Suprapubic skin (tissue), 4 donors: ENCODE measurements at regions not wholly inside any gene's neighbourhood (a gene's known extent, or its start where the extent isn't known, plus 50 kb on each side); places are given as distances from the start of the nearest gene placed in this dataset.

Experiments used
- CTCF ChIP-seq, 2 donors: fragments of 200-600 bp in 1 of 2; fragments of 450-650 bp in 1 of 2; sonication (generic) in 1 of 2; IDR thresholded peaks; one replicate each; pipeline ENCODE4 v1.5.1; 2016 to 2019; ENCODE audit warnings: antibody characterized with exemption in 2 of 2, mild to moderate bottlenecking in 1 of 2, moderate library complexity in 1 of 2
- EP300 ChIP-seq: sonication (generic); formaldehyde crosslinking; IDR thresholded peaks from one replicate; pipeline ENCODE4 v1.6.1; 2017; ENCODE audit warnings: antibody characterized with exemption
- POLR2A ChIP-seq, 2 donors: fragments of 450-650 bp; IDR thresholded peaks; one replicate each; pipeline ENCODE4 v1.6.1; 2017; ENCODE audit warnings: antibody characterized with exemption in 2 of 2, mild to moderate bottlenecking in 2 of 2, moderate library complexity in 2 of 2
- POLR2AphosphoS5 ChIP-seq, 3 donors: sonication (generic); formaldehyde crosslinking; IDR thresholded peaks; one replicate each; pipeline ENCODE4 v1.6.1; 2017; ENCODE audit warnings: antibody characterized with exemption in 3 of 3

- TF ChIP-seq EP300 (no peak), CTCF (IDR thresholded peaks at IDR 0.05) (no peak), POLR2A (IDR thresholded peaks at IDR 0.05) (no peak), POLR2AphosphoS5 (IDR thresholded peaks at IDR 0.05) (no peak)
These were observed 195.2 kb upstream of the RAB4A start for GRCh38 chr1:229075716-229076115.
